Hepatic stellate cell (primary cell): ENCODE measurements at regions not wholly inside any gene's neighbourhood (a gene's known extent, or its start where the extent isn't known, plus 50 kb on each side); places are given as distances from the start of the nearest gene placed in this dataset.
"Not testable (repeated sequence)": the region's sequence is repeated elsewhere in the genome, so short reads cannot be mapped to it uniquely, and the experiment has no call there.

Experiments
- DNase-seq: peaks from one replicate; pipeline ENCODE4 v3.0.0; 2011; ENCODE audit warnings: low spot score

DNA sequence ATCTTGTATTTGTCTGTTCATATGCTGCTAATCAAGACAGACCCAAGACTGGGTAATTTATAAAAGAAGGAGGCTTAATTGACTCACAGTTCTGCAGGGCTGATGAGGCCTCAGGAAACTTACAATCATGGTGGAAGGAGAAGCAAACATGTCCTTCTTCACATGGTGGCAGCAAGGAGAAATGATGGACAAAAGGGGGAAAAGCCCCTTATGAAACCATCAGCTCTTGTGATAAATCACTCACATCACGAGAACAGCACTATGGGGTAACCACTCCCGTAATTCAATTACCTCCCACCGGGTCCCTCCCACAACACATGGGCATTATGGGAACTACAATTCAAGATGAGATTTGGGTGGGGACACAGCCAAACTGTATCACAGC, 117.0 kb downstream of the TTC6 start:
- not testable (repeated sequence) for DNase-seq

DNA sequence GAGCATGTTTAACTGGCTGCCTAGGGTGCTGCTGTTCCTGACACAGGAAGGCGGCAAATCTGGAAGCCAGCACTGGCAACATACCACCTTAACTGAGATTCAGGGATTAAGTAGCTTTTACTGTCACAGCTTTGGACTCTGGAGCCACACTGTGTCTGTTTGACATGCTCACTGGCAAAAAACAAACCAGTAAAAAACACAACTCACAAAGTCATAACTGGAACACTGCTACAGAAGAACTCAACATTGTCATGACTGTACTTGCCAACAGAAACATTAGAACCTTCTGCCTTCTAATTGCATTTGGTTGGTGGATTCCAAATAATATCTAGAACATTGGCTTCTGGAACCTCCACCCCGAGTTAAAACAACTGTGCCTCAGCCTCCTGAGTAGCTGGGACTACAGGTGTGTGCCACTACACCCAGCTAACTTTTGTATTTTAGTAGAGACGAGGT, 117.6 kb downstream of the TTC6 start:
- DNase-seq = no peak

DNA sequence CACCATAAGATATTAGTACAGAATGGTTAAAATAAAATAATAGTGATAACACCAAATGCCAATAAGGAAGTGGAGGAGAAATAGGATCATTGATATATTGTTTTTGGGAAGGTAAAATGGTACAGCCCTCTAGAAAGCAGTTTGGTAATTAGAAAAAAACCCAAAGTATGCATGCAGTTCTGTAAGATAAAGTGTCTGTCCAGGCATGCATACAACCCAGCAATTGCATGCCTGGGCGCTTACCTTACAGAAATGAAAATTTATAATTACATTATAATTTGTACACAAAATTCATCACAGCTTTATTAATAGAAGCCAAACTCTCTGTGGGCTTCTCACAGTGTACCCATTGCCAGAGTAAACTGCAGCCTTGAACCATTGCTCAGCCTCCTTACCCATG, 124.7 kb downstream of the TTC6 start:
- no peak for DNase-seq

DNA sequence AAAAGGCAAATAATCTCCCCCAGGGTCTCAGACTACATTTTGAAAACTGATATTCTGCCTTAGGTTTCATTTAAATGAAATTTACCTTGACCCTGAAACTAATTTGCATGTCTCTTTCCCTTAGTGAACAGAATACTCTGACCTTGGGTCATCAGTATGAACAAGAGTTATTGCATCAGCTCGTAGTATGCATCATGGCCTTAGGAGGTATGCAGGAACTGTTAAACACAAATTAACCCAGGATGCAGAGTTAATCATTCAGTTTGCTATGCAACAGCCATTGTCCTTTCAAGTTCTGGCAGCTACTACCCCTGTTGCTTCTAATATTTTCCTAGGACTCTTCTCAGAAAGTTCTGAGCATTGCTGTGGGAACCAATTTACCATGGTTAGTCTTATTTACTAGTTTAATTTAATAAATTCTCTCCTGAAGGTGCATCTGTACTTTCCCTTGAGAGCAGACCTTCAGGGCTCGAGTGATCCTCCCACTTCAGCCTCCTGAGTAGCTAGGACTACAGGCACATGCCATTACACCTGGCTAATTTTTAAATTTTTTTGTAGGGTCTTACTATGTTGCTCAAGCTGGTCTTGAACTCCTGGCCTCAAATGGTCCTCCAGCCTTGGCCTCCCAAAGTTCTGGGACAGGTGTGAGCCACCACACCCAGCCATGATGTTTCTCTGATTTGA, 126.7 kb downstream of the TTC6 start:
- DNase-seq = no peak

DNA sequence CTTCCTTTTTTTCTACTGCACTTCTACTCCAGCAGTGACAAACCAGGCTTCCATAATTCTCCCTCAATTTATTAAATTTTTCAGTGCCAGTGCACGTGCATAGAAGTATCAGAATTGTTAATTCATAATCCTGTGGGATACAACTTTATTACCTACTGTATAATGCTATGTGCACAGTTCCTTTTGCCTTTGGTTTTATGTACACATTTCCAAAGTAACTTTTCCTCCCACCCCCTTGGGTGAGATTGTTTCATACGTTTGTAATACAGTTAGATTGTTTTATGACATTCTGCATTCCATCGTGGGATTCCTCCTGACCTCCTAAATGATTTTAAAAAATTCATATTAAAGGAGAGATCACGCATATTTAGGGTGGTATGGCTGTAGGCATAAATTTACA, 128.1 kb downstream of the TTC6 start:
- no peak for DNase-seq

DNA sequence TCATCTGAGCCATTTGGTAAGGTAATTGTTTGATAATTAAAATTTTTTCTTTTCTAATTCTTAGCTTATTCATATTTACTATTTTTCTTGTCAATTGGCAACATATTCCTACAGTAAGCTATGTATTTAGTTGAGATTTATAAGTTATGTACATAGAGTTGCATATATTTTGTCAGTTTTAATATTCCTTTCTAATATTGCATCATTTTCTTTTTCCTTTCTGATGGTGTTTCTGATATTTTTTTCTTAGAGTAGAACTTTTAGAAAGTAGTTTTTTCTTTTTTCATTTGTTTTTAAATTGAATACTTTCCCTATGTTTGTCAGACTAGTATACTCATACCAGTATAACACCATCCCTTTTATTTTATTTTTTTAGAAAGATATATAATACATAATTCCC, 131.3 kb downstream of the TTC6 start:
- DNase-seq = no peak

DNA sequence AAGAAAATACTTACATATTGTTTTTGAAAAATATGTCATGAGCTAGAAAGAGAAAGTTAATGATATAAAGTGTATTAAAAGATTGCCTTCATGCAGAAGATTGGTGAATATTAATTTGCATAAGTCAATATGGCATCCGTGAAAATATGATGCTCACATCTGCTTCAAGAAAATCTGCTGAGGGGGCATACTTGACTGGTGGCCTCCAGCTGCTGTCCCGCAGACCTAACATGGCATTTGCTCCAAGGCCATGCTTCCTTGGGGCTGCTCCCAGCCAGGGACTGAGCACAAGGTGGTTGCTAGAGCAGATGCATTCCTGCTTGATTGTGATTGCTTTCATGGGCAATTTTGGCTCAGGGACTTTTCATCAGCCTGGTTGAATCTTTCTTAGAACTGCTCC, 133.8 kb downstream of the TTC6 start:
- no peak for DNase-seq

DNA sequence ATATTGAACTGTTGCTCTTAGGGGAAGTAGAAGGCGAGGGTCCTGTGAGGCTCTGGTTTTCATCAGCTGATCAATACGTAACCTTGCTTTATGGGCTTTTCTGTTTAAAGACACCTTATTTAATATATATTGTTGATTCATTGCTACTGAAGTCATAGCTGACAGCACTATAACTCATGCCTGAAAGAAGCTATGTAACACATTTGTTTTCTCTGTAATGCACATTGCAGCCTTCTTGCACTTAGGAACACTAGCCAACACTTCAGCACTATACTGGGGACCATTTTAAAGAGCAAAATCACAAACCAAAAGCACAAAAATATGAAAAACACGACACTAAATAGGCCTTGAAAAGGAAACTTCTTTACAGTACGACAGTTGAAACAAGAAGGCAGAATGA, 135.7 kb downstream of the TTC6 start:
- DNase-seq = no peak

DNA sequence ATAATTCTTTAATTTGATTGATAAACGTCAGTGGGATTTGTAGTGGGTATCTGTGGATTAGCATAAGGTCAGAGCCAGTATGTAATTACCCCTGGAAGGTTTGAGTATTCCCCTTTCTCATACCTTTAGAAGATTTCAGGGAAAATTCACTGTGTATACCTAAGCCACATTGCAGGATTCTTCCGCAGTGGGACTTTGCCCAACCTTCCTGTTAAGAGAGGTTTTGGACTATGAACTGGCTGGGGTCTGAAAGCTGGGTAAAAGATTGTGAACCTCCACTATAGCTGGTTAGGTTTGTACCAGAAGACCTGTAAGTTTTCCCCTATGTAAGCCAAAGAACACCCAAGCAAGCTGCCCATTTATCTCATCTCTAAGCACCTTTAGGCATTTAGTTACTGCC, 150.2 kb downstream of the TTC6 start:
- DNase-seq = no peak

DNA sequence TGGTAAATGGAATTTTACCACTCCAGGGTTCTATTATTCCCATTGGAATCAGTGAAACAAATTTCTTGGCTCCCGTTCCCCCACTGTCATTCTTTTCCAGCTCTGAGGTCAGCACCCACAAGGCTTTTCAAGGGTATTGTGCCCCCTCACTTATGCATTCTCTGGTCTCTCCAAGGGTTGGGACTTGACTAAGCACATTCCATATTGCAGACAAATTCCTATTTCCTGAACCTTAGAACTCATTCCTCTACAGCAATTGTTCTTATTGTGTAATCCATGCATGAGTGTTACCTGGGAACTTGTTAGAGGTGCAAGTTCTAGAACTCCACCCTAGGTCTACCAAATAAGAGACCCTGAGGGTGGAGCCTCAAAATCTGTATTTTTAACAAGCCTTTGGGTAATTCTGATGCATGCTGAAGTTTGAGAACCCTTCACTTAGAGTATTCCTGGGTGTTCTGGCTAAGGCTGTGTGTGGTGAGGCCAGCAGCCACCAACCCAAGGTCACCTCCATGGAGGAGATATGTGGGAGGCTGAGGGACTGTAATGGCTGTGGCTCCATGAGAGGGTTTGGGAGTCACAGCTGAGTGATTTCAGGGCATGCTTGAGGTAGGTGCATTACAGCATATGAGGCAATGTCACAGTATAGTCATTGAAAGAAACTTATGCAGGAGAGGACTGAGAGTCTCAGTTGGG, 150.9 kb downstream of the TTC6 start:
- DNase-seq = no peak

DNA sequence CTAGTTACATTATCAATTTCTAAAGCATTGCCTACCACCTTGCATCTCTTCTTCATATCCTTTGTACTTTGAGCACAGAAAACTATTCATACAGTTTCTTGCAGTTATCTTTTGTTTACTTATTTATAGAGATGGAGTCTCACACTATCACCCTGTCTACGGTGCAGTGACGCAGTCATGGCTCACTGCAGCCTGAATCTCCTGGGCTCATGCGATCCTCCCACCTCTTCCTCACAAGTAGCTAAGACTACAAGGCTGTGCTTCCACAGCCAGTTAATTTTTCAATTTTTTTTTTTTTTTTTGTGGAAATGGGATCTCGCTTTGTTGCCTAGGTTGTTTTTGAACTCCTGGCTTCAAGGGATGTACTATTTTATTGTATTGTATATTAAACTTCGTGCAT, 158.0 kb downstream of the TTC6 start:
- DNase-seq = no peak

DNA sequence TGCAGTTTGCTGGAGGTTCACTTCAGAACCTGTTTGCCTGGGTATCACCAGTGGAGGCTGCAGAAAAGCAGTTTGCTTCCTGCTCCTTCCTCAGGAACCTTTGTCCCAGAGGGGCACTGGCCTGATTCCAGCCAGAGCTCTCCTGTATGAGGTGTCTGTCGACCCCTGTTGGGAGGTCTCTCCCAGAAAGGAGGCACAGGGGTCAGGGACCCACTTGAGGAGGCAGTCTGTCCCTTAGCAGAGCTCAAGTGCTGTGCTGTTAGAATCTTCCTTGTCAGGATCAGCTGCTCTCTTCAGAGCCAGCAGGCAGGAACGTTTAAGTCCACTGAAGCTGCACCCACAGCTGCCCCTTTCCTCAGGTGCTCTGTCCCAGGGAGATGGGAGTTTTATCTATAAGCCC, 164.8 kb downstream of the TTC6 start:
- not testable (repeated sequence) for DNase-seq

DNA sequence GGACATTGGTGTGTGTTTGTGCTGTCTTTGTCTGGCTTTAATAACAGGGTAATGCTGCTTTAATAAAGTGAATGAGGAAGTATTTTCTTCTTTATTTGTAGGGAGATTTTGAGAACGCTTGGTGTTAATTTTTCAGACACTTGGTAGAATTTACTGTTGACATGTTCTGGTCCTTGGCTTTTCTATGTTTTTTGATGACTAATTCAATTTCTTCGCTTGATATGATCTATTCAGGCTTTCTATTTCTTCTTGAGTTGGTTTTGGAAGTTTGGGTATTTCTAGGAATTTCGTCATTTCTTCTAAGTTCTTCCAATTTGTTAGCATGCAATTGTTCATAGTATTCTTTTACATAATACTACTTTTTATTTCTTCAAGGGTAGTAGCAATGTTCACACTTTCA, 167.8 kb downstream of the TTC6 start:
- no peak for DNase-seq

DNA sequence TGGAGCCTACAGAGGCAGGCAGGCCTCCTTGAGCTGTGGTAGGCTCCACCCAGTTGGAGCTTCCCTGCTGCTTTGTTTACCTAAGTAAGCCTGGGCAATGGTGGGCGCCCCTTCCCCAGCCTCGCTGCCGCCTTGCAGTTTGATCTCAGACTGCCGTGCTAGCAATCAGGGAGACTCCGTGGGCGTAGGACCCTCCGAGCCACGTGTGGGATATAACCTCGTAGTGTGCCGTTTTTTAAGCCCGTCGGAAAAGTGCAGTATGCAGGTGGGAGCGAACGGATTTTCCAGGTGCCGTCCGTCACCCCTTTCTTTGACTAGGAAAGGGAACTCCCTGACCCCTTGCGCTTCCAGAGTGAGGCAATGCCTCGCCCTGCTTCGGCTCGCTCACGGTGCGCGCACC, 176.9 kb downstream of the TTC6 start:
- not testable (repeated sequence) for DNase-seq

DNA sequence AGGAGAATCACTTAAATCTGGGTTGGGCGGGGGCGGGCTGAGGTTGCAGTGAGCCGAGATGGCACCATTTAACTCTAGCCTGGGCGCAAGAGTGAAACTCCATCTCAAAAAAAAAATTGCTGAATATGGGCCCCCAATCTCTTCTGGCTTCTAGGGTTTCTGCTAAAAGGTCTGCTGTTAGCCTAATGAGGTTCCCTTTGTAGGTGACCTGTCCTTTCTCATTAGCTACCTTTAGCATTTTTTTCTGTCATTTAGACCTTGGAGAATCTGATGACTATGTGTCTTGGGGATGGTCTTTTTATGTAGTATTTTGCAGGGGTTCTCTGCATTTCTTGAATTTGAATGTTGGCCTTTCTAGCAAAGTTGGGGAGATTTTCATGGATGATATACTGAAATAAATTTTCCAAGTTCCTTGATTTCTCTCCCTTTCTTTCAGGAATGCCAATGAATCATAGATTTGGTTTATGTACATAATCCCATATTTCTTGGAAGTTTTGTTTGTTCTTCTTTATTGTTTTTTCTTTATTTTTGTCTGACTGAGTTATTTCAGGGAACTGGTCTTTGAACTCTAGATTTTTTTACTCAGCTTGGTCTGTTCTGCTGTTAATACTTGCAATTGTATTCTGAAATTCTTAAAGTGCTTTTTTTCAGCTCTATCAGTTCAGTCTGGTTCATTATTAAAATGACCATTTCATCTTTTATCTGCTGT, 181.5 kb downstream of the TTC6 start:
- no peak for DNase-seq

DNA sequence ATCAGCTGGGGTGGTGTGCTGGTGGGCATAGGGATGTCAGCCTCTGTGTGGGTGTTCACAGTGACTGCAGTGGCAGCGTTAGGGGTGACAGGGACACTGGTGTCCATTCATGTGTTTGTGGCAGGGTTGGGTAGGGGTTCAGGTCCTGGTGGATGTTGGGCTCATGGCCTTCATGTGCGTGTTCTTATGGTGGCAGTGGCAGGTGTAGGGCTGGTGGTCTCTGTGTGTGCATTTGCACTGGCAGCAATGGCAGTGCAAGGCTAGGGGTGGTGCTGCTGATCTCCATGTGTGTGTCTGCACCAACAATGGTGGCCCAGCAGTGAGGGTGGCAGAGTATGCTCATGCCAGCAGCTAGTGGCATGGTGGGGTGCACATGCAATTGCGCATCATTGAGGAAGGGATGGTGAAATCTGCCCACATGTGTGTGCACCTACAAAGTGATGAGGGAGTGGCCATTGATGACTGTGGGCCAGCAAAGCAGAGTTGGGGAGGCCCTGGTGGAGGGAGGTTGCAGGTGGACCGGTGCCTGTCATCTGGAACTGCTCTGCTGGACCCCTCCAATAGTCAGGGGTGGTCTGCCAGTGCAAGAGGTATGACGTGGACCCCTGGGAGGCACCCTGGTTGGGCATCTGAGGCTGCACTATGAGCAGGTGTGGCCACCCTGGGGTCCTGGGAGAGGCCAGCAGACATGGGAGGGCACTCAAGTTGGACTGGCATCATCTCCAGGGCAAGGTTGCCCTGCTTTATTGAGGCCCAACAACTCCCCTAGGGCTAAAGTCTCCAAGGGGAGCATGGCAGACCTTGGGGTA, 182.9 kb downstream of the TTC6 start:
- DNase-seq = no peak

DNA sequence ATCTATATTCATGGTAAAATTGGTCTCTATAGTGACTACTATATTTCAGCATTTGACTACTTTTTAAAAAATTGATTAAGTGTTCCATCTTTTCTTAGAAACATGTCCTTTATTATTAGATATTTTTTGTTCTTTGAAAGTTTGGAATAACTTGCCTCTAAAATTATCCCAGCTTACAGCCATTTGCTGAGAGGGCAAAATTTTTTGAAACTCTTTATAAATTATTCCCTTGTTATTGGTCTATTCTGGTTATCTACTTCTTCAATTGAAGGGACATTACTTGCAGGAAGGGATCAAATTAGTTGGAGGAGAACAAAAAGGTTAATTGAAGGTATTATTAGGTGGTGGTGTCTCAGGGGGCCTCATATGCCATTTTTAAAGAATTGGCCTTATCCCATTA, 184.1 kb downstream of the TTC6 start:
- no peak for DNase-seq

DNA sequence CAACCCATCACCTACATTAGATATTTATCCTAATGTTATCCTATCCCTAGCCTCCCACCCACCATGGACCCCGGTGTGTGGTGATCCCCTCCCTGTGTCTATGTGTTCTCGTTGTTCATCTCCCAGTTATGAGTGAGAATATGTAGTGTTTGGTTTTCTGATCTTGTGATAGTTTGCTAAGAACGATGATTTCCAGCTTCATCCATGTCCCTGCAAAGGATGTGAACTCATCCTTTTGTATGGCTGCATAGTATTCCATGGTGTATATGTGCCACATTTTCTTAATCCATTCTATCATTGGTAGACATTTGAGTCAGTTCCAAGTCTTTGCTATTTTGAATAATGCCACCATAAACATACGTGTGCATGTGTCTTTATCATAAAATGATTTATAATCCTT, 185.3 kb downstream of the TTC6 start:
- not testable (repeated sequence) for DNase-seq

DNA sequence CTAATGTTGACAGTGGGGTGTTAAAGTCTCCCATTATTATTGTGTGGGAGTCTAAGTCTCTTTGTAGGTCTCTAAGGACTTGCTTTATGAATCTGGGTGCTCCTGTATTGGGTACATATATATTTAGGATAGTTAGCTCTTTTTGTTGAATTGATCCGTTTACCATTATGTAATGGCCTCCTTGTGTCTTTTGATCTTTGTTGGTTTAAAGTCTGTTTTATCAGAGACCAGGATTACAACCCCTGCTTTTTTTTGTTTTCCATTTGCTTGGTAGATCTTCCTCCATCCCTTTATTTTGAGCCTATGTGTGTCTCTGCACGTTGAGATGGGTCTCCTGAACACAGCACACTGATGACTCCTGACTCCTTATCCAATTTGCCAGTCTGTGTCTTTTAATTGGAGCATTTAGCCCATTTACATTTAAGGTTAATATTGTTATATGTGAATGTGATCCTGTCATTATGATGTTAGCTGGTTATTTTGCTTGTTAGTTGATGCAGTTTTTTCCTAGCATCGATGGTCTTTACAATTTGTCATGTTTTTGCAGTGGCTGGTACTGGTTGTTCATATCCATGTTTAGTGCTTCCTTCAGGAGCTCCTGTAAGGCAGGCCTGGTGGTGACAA, 188.9 kb downstream of the TTC6 start:
- DNase-seq = not testable (repeated sequence)

DNA sequence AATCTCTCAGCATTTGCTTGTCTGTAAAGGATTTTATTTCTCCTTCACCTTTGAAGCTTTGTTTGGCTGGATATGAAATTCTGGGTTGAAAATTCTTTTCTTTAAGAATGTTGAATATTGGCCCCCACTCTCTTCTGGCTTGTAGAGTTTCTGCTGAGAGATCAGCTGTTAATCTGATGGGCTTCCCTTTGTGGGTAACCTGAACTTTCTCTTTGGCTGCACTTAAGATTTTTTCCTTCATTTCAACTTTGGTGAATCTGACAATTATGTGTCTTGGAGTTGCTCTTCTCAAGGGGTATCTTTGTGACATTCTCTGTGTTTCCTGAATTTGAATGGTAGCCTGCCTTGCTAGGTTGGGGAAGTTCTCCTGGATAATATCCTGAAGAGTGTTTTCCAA, 189.4 kb downstream of the TTC6 start:
- not testable (repeated sequence) for DNase-seq

DNA sequence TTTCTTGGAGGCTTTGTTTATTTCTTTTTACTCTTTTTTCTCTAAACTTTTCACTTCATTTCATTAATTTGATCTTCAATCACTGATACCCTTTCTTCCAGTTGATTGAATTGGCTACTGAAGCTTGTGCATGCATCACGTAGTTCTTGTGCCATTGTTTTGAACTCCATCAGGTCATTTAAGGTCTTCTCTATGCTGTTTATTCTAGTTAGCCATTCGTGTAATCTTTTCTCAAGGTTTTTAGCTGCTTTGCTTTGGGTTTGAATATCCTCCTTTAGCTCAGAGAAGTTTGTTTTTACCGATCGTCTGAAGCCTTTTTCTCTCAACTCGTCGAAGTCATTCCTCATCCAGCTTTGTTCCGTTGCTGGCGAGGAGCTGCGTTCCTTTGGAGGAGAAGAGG, 189.9 kb downstream of the TTC6 start:
- DNase-seq = not testable (repeated sequence)

DNA sequence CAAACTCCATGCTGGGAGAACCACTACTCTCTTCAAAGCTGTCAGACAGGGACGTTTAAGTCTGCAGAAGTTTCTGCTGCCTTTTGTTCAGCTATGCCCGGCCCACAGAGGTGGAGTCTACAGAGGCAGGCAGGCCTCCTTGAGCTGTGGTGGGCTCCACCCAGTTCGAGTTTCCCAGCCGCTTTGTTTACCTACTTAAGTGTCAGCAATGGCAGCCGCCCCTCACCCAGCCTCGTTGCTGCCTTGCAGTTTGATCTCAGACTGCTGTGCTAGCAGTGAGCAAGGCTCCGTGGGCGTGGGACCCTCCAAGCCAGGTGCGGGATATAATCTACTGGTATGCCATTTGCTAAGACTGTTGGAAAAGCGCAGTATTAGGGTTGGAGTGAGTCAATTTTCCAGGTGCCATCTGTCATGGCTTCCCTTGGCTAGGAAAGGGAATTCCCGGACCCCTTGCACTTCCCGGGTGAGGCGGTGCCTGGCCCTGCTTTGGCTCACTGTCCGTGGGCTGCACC, 190.7 kb downstream of the TTC6 start:
- DNase-seq = not testable (repeated sequence)
